ENCODE measurements at regions not wholly inside any gene's neighbourhood (a gene's known extent, or its start where the extent isn't known, plus 50 kb on each side); places are given as distances from the start of the nearest gene placed in this dataset.
"Not testable (repeated sequence)": the region's sequence is repeated elsewhere in the genome, so short reads cannot be mapped to it uniquely, and the experiment has no call there.

GRCh38 chr2:154963511-154963910, 265.0 kb downstream of the KCNJ3 start:
- no peak for DNase-seq

GRCh38 chr2:154961676-154962075, 263.2 kb downstream of the KCNJ3 start:
- no peak for DNase-seq

DNA sequence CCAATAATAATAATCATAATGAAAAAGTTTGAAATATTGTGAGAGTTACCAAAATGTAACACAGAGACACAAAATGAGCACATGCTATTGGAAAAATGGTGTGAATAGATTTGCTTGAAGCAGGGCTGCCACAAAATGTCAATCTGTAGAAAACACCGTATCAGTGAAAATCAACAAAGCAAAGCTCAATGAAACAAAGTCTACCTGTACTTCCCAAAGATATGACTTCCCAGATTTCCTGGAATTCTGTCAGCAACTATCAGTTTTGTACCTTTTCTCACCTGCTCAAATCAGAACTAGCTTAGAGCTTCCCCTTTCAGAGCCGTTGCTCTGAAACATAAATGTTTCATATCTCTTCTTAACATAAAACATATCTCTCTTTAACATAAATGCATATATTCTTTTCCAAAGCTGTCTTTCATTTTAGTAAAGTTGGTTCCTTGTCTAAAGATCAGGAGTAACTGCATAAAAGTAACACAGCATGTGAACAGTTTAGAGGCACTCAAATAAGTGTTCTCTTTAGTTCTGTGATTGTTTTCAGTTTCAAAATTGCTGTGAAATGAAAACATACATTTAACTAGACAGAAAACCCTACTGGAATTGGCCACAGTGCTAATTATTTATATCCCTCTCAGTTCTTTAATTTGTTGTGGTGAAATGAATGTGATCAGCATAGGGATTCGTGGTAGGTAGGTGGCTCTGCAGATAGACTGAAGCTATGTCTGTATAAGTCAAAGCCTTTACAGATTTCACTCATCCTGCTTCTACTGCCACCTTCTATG, 262.5 kb downstream of the KCNJ3 start:
- DNase-seq = no peak

GRCh38 chr2:154952346-154952980, 254.0 kb downstream of the KCNJ3 start:
- DNase-seq = peak; percentile 8

DNA sequence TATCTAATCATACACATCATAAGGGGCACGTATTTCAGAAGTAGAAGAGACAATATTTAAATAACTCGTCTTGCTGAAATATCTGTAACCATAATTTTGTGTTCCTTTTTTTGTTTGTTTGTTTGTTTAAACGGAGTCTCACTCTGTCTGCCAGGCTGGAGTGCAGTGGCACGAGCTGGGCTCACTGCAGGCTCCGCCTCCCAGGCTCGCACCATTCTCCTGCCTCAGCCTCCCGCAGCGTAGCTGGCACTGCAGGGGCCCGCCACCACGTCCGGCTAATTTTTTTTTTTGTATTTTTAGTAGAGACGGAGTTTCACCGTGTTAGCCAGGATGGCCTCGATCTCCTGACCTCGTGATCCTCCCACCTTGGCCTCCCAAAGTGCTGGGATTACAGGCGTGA, 248.9 kb downstream of the KCNJ3 start:
- DNase-seq = not testable (repeated sequence)

DNA sequence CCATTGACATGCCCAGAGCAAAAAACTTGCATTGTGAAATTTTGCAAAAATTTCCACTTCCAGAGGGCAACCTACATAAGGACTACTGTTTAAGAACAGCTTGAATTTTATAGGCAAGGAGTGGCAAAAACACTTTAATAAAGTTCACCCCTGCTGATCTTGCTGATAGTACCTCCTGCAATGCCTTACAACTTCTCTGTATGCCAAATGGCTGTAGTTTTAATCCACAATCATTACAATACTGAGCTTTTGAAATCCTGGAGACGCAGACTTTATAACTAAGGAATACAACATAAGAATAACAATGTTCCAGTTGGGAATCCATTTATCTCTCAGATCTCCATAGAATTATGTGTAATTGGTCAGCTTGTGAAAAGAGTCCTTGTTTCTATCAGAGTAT, 247.5 kb downstream of the KCNJ3 start:
- no peak for DNase-seq

DNA sequence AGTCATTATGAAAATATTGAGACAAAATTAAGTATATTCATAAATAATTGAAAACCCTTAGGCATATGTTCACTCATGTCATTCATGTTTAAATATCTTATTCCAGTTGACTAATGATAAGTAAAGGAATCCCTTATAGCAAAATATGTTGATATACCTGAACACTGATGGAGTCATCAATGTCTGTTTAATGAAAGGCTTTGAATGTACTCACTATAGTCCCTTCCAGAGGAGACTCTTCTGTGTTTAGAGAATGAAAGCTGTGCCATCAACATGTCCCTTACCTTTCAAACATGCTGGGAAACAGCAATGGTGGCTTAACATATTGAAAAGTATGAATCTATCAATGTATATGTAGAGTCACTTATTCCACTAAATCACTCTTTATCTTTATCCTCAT, 242.9 kb downstream of the KCNJ3 start:
- DNase-seq = no peak

DNA sequence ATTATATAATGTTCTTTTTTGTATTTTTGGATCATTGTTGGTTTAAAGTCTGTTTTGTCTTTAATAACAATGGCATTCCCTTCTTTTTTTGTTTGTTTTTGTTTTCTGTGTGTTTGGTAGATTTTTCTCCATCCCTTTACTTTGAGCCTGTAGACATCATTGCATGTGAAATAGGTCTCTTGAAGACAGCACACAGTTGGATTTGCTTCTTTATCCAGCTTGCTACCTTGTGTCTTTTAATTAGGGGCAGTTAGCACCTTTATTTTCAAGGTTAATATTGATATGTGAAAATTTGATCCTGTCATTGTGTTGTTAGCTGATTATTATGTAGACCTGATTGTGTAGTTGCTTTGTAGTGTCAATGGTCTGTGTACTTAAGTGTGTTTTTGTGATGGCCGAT, 235.7 kb downstream of the KCNJ3 start:
- DNase-seq = no peak

DNA sequence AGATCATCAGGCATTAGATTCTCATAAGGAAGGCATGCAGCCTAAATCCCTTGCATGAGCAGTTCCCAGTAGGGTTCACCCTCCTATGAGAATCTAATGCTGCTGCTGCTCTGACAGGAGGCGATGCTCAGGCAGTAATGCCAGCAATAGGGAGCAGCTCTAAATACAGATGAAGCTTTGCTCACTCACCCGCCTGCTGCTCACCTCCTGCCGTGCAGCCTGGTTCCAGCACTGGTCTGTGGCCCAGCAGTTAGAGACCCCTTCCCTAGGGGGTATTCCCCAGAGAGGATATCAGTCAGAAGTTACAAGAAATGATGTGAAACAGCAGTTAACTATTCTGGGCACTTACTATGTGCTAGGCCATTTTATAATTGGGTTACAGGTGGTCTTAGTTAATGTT, 226.0 kb downstream of the KCNJ3 start:
- DNase-seq = no peak

GRCh38 chr2:154914561-154914960, 216.1 kb downstream of the KCNJ3 start:
- no peak for DNase-seq

- DNase-seq = no peak
Observed at GRCh38 chr2:154912215-154912614, 213.7 kb downstream of the KCNJ3 start.

DNA sequence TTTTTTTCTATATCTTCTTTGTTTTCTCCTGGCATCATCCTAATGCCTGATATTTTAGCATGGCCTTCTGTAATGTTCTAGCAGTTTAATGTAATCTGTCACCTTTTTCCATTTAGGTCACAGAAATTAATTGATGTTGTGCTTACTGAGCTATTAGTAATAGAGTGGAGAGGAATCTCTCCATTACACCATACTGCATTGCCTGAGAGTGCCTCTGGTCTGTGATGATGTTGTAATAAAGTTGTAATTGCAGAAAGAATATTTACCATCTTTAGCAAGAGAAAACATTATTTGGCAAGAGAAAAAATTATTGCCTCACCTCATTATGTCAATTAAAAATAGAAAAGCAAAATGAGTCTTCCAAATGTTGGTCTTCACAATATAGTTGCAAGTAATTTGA, 213.2 kb downstream of the KCNJ3 start:
- no peak for DNase-seq

DNA sequence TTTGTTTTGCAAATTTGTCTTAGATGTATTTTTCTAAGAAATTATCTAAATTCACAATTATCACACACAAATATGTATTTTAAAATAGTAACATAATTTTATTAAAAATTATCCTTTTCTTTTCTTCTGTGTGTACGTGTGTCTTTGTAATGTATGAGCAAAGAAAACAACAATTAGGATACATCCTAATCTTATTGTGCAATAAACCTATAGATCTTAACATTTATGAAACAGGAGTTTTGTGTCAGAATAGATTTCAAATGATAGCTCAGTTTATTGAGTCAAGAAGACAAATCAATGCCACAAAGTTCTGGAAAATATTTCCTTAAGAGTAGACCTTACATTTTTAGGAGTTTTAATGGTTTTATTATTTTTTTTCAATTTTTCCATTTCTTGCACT, 212.2 kb downstream of the KCNJ3 start:
- DNase-seq = no peak

GRCh38 chr2:154908327-154908726, 209.8 kb downstream of the KCNJ3 start:
- no peak for DNase-seq

All from NCI-H1694 (cell line).